HUES48 (cell line): ENCODE measurements at regions not wholly inside any gene's neighbourhood (a gene's known extent, or its start where the extent isn't known, plus 50 kb on each side); places are given as distances from the start of the nearest gene placed in this dataset.
"Not testable (repeated sequence)": the region's sequence is repeated elsewhere in the genome, so short reads cannot be mapped to it uniquely, and the experiment has no call there.

Experiments used
- H3K27ac ChIP-seq: one replicate; pipeline ENCODE4 v1.7.0; 2013; ENCODE audit warnings: low read depth, low read length, inconsistent platforms
- H3K27me3 ChIP-seq: 2 replicates; pipeline ENCODE4 v1.6.1; 2013; ENCODE audit warnings: mild to moderate bottlenecking, low read length; ENCODE audit not compliant: control insufficient read depth, insufficient read depth
- H3K36me3 ChIP-seq: 2 replicates; pipeline ENCODE4 v1.6.1; 2013; ENCODE audit warnings: low read length; ENCODE audit not compliant: control insufficient read depth, insufficient read depth
- H3K4me1 ChIP-seq: 2 replicates; pipeline ENCODE4 v1.6.1; 2013; ENCODE audit warnings: mild to moderate bottlenecking, low read length; ENCODE audit not compliant: control insufficient read depth, insufficient read depth
- H3K4me3 ChIP-seq: 2 replicates; pipeline ENCODE4 v1.5.1; 2013; ENCODE audit warnings: mild to moderate bottlenecking, low read depth, low read length
- H3K9ac ChIP-seq: 2 replicates; pipeline ENCODE4 v1.6.1; 2013; ENCODE audit warnings: mild to moderate bottlenecking, low read depth, low read length, moderate library complexity
- H3K9me3 ChIP-seq: 2 replicates; pipeline ENCODE4 v1.6.1; 2013; ENCODE audit warnings: low read length; ENCODE audit not compliant: control insufficient read depth, insufficient read depth

DNA sequence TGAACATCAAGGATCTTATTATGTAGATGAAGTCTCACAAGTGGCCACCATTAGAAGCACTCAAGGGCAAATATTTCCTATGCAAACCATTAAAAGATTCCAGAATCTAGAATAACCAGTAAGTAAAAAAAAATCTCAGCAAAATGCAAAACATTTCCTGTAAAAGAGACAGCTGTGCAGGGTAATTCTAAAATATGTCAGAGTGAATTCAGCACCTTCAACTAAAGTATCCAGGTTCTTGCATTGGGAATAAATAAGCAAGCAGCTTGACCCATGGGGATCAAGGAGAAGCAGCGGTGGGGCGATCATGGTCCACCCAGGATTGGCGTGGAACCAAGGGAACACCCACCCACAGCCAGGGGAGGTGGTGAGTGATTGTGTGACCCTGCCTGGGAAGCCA, 2188.9 kb downstream of the PCDH7 start:
- Histone ChIP-seq H3K4me3 (no peak overlapping the region), H3K9me3 (no peaks in the 10 kb centered on the region), H3K4me1 (no peaks in the 10 kb centered on the region), H3K9ac (no peak overlapping the region), H3K27ac (no peak overlapping the region), H3K27me3 (no peaks in the 10 kb centered on the region), H3K36me3 (no peaks in the 10 kb centered on the region)

- Histone ChIP-seq H3K36me3 (no peaks in the 10 kb centered on the region), H3K9ac (no peak overlapping the region), H3K4me1 (no peaks in the 10 kb centered on the region), H3K27me3 (no peaks in the 10 kb centered on the region), H3K4me3 (no peak overlapping the region), H3K9me3 (no peaks in the 10 kb centered on the region), H3K27ac (no peak overlapping the region)
Measured at GRCh38 chr4:32909736-32910135, 2189.6 kb downstream of the PCDH7 start.

DNA sequence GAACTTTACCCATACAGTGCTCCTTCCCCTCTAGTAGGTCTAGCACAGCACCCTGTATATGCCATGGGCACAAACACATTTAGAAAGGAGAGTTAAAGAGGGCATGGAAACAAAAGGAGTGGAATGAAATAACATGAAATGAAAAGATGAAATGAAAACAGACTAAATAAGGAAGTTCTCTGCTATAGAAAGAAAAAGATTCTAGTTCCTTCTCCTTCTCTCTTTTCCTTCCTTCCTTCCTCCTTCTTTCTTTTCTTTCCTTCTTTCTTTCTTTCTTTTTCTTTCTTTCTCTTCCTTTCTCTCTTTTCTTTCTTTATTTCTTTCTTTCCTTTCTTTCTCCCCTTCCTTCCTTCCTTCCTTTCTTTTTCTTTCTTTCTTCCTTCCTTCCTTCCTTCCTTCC, 2197.4 kb downstream of the PCDH7 start:
- no peaks in the 10 kb centered on the region for H3K9me3 ChIP-seq
- H3K27ac ChIP-seq = no peak overlapping the region
- H3K4me1 ChIP-seq = no peaks in the 10 kb centered on the region
- no peaks in the 10 kb centered on the region for H3K36me3 ChIP-seq
- H3K4me3 ChIP-seq = no peak overlapping the region
- H3K27me3 ChIP-seq = no peaks in the 10 kb centered on the region
- no peak overlapping the region for H3K9ac ChIP-seq

GRCh38 chr4:32929796-32930699, 2209.9 kb downstream of the PCDH7 start:
- H3K27me3 ChIP-seq = no peaks in the 10 kb centered on the region
- no peaks in the 10 kb centered on the region for H3K36me3 ChIP-seq
- H3K9ac ChIP-seq = no peak overlapping the region
- H3K4me3 ChIP-seq = no peak overlapping the region
- H3K9me3 ChIP-seq = no peaks in the 10 kb centered on the region; the same call in 1 of the 2 replicates
- H3K27ac ChIP-seq = no peak overlapping the region
- peaks cover 11% of the 10 kb centered on the region for H3K4me1 ChIP-seq

GRCh38 chr4:32930700-32931099, 2210.5 kb downstream of the PCDH7 start:
- no peaks in the 10 kb centered on the region for H3K27me3 ChIP-seq
- no peak overlapping the region for H3K27ac ChIP-seq
- H3K4me1 ChIP-seq = peaks cover 11% of the 10 kb centered on the region
- no peaks in the 10 kb centered on the region; the same call in 1 of the 2 replicates for H3K9me3 ChIP-seq
- no peak overlapping the region for H3K4me3 ChIP-seq
- H3K36me3 ChIP-seq = no peaks in the 10 kb centered on the region
- H3K9ac ChIP-seq = no peak overlapping the region

DNA sequence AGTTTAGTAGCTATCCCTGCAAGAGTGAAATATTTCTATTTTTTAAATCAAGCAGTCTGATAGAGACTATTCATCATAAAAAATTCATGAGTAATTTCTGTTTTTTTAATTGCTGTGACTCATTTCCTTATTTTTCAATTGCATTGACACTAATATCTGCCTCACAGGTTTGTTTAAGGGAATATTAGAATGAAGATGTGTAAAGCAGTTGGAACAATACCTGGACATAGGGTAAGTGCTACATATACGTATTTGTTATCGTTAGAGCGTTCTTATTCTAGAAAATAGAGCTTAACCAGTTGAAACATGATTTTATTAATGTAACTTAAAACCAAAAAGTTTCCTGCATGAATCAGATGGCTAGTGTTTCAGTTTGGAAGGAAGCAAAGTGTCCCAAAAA, 2211.3 kb downstream of the PCDH7 start:
- Histone ChIP-seq H3K36me3 (no peaks in the 10 kb centered on the region), H3K27me3 (no peaks in the 10 kb centered on the region), H3K4me3 (no peak overlapping the region), H3K4me1 (peaks cover 11% of the 10 kb centered on the region), H3K27ac (no peak overlapping the region), H3K9me3 (no peaks in the 10 kb centered on the region; the same call in 1 of the 2 replicates), H3K9ac (no peak overlapping the region)

DNA sequence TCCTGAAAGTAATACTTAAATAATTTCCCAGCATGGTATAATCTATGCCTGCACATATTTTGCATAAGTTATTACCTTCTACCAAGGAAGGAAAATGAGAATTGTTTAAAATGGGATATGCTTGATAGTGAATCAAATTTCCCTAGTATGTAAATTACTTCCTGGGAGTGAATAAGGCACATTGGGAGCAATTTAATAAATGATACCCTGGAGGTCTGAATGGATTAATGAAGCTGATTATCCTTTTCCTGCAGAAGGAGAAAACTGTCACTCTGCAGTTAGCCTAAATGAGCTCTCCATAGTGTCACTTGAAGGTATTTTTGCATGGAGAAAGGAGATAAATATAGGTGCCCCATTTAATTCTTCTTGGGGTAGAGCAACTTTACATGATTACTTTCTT, 2212.0 kb downstream of the PCDH7 start:
- Histone ChIP-seq H3K27me3 (no peaks in the 10 kb centered on the region), H3K4me3 (no peak overlapping the region), H3K36me3 (no peaks in the 10 kb centered on the region), H3K27ac (no peak overlapping the region), H3K4me1 (peaks cover 11% of the 10 kb centered on the region), H3K9ac (no peak overlapping the region), H3K9me3 (no peaks in the 10 kb centered on the region; the same call in 1 of the 2 replicates)

GRCh38 chr4:32939222-32939621, 2219.1 kb downstream of the PCDH7 start:
- not testable (repeated sequence) for H3K4me1 ChIP-seq, H3K4me3 ChIP-seq, H3K9ac ChIP-seq, H3K27ac ChIP-seq, H3K9me3 ChIP-seq, H3K27me3 ChIP-seq, H3K36me3 ChIP-seq

DNA sequence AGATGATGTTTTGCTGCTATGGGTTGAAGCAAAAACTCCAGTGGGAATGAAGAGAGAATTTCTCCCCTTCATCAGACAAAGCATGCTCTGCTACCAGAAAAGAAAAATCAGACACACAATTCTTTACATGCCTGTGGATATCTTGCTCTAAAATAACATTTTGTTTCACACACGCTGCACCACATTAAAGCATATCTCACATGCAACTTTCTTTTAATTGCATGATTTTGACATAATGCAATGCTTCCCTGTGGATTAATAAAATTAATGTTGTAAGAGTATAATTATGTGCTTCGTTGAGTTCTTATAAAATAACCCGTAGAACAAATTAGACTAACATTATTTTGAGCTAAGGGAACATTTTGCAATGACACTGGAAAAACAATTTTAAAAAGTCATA, 2230.7 kb downstream of the PCDH7 start:
- Histone ChIP-seq H3K4me1 (no peaks in the 10 kb centered on the region), H3K9ac (no peak overlapping the region), H3K36me3 (no peaks in the 10 kb centered on the region), H3K27me3 (no peaks in the 10 kb centered on the region), H3K9me3 (peaks cover 4% of the 10 kb centered on the region), H3K4me3 (no peak overlapping the region), H3K27ac (no peak overlapping the region)

GRCh38 chr4:32958586-32958985, 2238.4 kb downstream of the PCDH7 start:
- no peaks in the 10 kb centered on the region for H3K4me1 ChIP-seq
- no peak overlapping the region for H3K4me3 ChIP-seq
- no peak overlapping the region for H3K27ac ChIP-seq
- no peak overlapping the region for H3K9ac ChIP-seq
- H3K27me3 ChIP-seq = no peaks in the 10 kb centered on the region
- no peaks in the 10 kb centered on the region for H3K9me3 ChIP-seq
- no peaks in the 10 kb centered on the region for H3K36me3 ChIP-seq

GRCh38 chr4:32962100-32962499, 2241.9 kb downstream of the PCDH7 start:
- H3K4me3 ChIP-seq = no peak overlapping the region
- no peak overlapping the region for H3K9ac ChIP-seq
- H3K9me3 ChIP-seq = no peaks in the 10 kb centered on the region

More at GRCh38 chr4:32962100-32962499, 2241.9 kb downstream of the PCDH7 start:
- no peaks in the 10 kb centered on the region for H3K27me3 ChIP-seq
- H3K27ac ChIP-seq = no peak overlapping the region
- H3K36me3 ChIP-seq = no peaks in the 10 kb centered on the region
- H3K4me1 ChIP-seq = no peaks in the 10 kb centered on the region
